ENCODE measurements at regions not wholly inside any gene's neighbourhood (a gene's known extent, or its start where the extent isn't known, plus 50 kb on each side); places are given as distances from the start of the nearest gene placed in this dataset.

GRCh38 chr13:111064661-111065060 is 50.4 kb upstream of the ARHGEF7 start:
- no peak overlapping the region for H3K4me3 Mint-ChIP-seq (ENCODE audit: unreplicated experiment)
- ChIA-PET POLR2A (no interaction called here), CTCF (interaction anchor here (1.6 kb wide), 1 partner anchor 17 kb away, joined by 5 read pairs; no protein-coding TSS in a partner anchor)
- H3K4me1 Mint-ChIP-seq (ENCODE audit: insufficient read depth, unreplicated experiment) = no peaks in the 10 kb centered on the region
- DNase-seq (ENCODE audit: unreplicated experiment) = no peak
- no peaks in the 10 kb centered on the region for H3K27me3 Mint-ChIP-seq (ENCODE audit: insufficient read depth, unreplicated experiment)
- no peak overlapping the region for H3K27ac Mint-ChIP-seq (ENCODE audit: low read depth, unreplicated experiment)
- intact Hi-C loops (cut with micrococcal nuclease) = loop anchor here (5.0 kb wide), 1 partner anchor 398 kb away; no protein-coding TSS in a partner anchor
- TF ChIP-seq CTCF (IDR thresholded peaks at IDR 0.05; ENCODE audit: unreplicated experiment) = no peak
- H3K36me3 Mint-ChIP-seq (ENCODE audit: insufficient read depth, unreplicated experiment) = no peaks in the 10 kb centered on the region
- no TSS peak for BruUV-seq (replicated peaks)
- no peaks in the 10 kb centered on the region for H3K9me3 Mint-ChIP-seq (ENCODE audit: unreplicated experiment)

- no peak for TF ChIP-seq CTCF (IDR thresholded peaks at IDR 0.05; ENCODE audit: unreplicated experiment)
- intact Hi-C loops (cut with micrococcal nuclease) = no loop called here
- Mint-ChIP-seq H3K36me3 (ENCODE audit: insufficient read depth, unreplicated experiment) (no peaks in the 10 kb centered on the region), H3K27me3 (ENCODE audit: insufficient read depth, unreplicated experiment) (no peaks in the 10 kb centered on the region), H3K9me3 (ENCODE audit: unreplicated experiment) (no peaks in the 10 kb centered on the region), H3K4me1 (ENCODE audit: insufficient read depth, unreplicated experiment) (no peaks in the 10 kb centered on the region), H3K27ac (ENCODE audit: low read depth, unreplicated experiment) (no peak overlapping the region), H3K4me3 (ENCODE audit: unreplicated experiment) (no peak overlapping the region)
- POLR2A ChIA-PET = no interaction called here
- DNase-seq (ENCODE audit: unreplicated experiment) = no peak
- no TSS peak for BruUV-seq (replicated peaks)
- CTCF ChIA-PET = interaction anchor here (0.8 kb wide), 1 partner anchor 16 kb away, joined by 3 read pairs; no protein-coding TSS in a partner anchor
These were observed 52.1 kb upstream of the ARHGEF7 start for GRCh38 chr13:111062966-111063365.

GRCh38 chr13:111062305-111062704 is 52.8 kb upstream of the ARHGEF7 start:
- Mint-ChIP-seq H3K36me3 (ENCODE audit: insufficient read depth, unreplicated experiment) (no peaks in the 10 kb centered on the region), H3K4me1 (ENCODE audit: insufficient read depth, unreplicated experiment) (no peaks in the 10 kb centered on the region), H3K27me3 (ENCODE audit: insufficient read depth, unreplicated experiment) (no peaks in the 10 kb centered on the region), H3K4me3 (ENCODE audit: unreplicated experiment) (no peak overlapping the region), H3K9me3 (ENCODE audit: unreplicated experiment) (no peaks in the 10 kb centered on the region), H3K27ac (ENCODE audit: low read depth, unreplicated experiment) (no peak overlapping the region)
- no peak for DNase-seq (ENCODE audit: unreplicated experiment)
- TF ChIP-seq CTCF (IDR thresholded peaks at IDR 0.05; ENCODE audit: unreplicated experiment) = no peak
- intact Hi-C loops (cut with micrococcal nuclease) = no loop called here
- CTCF ChIA-PET = interaction anchor here (0.8 kb wide), 1 partner anchor 15 kb away, joined by 3 read pairs; no protein-coding TSS in a partner anchor
- no TSS peak for BruUV-seq (replicated peaks)
- POLR2A ChIA-PET = no interaction called here

- H3K36me3 Mint-ChIP-seq (ENCODE audit: insufficient read depth, unreplicated experiment) = no peaks in the 10 kb centered on the region
- peaks cover 5% of the 10 kb centered on the region for H3K27me3 Mint-ChIP-seq (ENCODE audit: insufficient read depth, unreplicated experiment)
- H3K4me1 Mint-ChIP-seq (ENCODE audit: insufficient read depth, unreplicated experiment) = no peaks in the 10 kb centered on the region
- DNase-seq (ENCODE audit: unreplicated experiment) = no peak
- no peaks in the 10 kb centered on the region for H3K9me3 Mint-ChIP-seq (ENCODE audit: unreplicated experiment)
- no peak overlapping the region for H3K27ac Mint-ChIP-seq (ENCODE audit: low read depth, unreplicated experiment)
- ChIA-PET CTCF (interaction anchor here (0.7 to 1.2 kb wide), 2 partner anchors 12 to 14 kb away, joined by 3 to 9 read pairs; no protein-coding TSS in a partner anchor), POLR2A (no interaction called here)
- no TSS peak for BruUV-seq (replicated peaks)
- H3K4me3 Mint-ChIP-seq (ENCODE audit: unreplicated experiment) = no peak overlapping the region
- no peak for TF ChIP-seq CTCF (IDR thresholded peaks at IDR 0.05; ENCODE audit: unreplicated experiment)
- intact Hi-C loops (cut with micrococcal nuclease) = no loop called here
These were observed 53.6 kb upstream of the ARHGEF7 start for GRCh38 chr13:111061358-111062045.
